Brain pericyte (primary cell): ENCODE measurements at regions not wholly inside any gene's neighbourhood (a gene's known extent, or its start where the extent isn't known, plus 50 kb on each side); places are given as distances from the start of the nearest gene placed in this dataset.

ENCODE experiments used
- DNase-seq: peaks from one replicate; pipeline ENCODE4 v3.0.0-alpha.2; 2012; ENCODE audit warnings: low read depth, low spot score

DNA sequence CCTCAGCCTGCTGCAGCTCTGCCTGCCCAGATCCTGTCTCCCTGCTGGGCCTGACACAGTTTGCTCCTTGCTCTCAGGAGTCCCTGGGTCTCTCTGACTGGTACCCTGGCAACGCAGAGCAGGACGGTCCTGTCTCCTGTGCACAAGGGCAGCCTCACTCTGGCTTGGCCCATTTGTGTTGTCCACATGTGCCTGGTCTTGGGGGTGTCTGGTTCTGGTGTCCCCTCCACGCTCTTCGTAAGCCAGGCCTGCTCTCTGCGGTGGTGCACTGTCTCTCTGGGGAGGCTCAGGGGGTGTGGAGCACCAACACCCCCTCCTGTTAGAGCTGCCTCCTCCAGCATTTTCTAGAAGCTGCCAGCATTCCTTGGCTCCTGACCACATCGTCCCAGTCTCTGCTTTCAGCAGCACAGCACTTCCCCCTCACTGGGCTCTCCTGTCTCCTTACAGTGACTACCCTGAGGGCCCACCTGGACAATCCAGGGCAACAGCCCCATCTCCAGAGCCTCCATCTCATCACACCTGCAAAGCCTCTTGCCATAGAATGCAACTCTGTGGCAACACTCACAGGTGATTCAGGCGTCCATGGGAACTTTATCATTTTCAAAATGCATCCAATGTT is 235.6 kb upstream of the HS6ST1 start:
- no peak for DNase-seq

GRCh38 chr2:128555433-128555832 is 236.8 kb upstream of the HS6ST1 start:
- DNase-seq: no peak

GRCh38 chr2:128556089-128556488 is 237.4 kb upstream of the HS6ST1 start:
- DNase-seq: no peak

GRCh38 chr2:128556633-128557032 is 238.0 kb upstream of the HS6ST1 start:
- no peak for DNase-seq

GRCh38 chr2:128557069-128557468 is 238.4 kb upstream of the HS6ST1 start:
- DNase-seq: no peak

GRCh38 chr2:128557831-128558241 is 239.2 kb upstream of the HS6ST1 start:
- no peak for DNase-seq

DNA sequence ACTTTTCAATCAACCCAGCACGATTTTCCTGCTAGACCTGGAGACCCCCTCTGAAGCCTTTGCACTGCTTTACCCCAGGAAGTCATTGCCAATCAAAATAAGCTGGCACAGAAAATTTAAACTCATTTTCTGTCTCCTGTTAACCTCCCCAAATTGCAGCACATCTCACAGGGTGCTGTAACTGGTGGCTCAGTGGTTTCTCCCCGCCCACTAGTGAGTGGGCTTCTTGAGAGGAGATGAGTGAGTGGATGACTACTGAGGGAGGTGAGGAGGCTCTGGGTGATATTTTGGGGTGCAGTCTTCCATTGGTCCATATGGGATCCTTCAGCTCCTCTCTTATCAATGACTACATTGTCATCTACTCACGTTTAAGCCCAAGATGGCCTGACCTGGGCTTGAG is 239.8 kb upstream of the HS6ST1 start:
- DNase-seq: no peak

DNA sequence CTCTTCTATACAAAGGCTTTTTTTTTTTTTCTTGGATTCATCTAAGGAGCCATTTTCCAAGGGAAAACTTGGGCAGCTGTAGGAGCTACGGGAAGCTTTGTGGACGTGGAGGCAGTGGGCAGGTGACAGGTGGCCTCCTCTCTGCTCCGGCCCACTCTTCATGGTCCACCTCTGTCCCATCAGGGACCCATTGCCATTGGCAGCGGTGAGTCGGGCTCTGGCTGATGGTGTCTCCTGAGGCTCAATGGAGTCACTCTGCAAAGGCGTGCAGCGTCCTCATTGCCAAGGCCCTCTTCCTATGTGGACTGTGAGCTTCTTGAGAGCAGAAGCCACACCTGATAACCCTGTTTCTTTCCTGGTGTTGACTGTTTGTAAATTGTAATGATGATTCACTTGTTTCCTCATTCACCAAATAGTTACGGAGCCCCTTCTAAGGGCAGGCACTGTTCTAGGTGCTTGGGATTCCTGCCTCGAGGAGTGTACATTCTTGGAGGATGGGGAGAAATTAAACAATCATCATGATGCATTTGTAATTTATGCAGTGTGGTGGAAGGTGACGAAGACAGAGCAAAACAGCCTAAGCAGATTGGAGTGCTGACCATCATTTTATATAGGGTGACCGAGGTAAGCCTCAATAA is 240.3 kb upstream of the HS6ST1 start:
- no peak for DNase-seq

DNA sequence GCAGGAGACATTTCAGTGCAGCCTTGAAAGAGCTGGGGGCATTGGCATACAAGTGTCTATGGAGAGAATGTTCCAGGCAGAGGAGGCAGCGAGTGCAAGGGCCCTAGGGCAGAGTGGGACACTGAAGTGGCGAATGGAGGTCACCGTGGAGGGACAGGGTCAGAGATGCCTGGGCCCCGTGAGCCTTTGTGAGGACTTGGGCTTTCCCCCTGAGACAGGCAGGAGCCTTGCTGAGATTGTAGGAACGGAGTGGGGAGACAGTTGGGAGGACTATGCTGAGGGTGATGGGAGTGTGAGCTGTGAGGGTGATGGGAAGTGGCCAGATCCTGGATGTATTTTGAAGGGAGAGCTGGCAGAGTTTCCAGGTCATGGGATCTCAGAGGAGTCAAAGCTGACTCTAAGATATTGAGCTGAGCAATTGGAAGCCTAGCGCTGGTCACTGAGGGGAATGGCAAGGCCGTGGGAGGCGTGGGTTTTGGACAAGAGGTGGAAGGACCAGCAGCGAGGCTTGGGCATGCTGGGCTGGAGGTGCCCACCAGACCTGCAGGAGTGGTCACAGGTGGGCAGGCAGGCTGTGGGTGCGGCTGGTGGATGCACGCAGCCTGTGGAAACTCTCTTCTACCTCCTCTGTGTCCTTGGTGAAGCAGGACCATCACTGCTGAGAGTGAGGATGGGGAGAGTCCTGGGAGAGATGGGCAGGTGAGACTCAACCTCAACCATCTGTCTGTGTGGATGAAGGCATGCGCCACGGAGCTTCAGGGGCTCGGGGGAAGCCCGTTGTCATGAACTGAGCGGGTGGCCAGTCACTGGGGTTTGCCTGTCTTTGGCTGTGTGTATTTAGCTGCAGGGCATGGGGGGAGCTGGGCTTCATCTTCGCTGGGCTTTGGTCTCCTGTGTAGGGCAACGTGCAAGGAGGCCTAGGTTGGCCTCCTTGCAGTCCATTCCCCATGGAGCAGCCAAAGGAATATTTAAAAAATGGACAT is 241.2 kb upstream of the HS6ST1 start:
- DNase-seq: no peak

GRCh38 chr2:128560718-128561117 is 242.1 kb upstream of the HS6ST1 start:
- no peak for DNase-seq

- no peak for DNase-seq
Observed at GRCh38 chr2:128562471-128563347, 244.0 kb upstream of the HS6ST1 start.

GRCh38 chr2:128563348-128563687 is 244.7 kb upstream of the HS6ST1 start:
- DNase-seq: no peak

GRCh38 chr2:128564131-128564530 is 245.5 kb upstream of the HS6ST1 start:
- DNase-seq: no peak

- DNase-seq: no peak
Observed at GRCh38 chr2:128564551-128564950, 245.9 kb upstream of the HS6ST1 start.

DNA sequence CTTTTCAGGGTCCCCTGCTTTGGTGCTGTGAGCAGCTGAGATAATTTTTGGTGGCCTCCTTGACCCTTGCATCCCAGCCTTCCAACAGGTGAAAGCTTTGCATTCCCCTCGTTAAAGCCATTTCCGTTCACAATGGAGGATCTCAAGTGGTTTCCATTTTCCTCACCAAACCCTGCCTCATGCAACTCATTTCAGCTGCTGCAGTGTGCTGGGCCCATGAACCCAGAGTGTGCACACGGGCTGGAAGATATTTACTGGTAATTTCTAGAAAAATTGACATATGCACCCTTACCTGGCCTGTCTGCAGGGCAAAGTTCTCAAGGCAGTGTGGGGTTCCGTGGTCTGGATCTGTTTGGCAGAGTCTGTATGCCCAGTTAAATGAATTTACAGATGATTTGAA is 246.8 kb upstream of the HS6ST1 start:
- no peak for DNase-seq

DNA sequence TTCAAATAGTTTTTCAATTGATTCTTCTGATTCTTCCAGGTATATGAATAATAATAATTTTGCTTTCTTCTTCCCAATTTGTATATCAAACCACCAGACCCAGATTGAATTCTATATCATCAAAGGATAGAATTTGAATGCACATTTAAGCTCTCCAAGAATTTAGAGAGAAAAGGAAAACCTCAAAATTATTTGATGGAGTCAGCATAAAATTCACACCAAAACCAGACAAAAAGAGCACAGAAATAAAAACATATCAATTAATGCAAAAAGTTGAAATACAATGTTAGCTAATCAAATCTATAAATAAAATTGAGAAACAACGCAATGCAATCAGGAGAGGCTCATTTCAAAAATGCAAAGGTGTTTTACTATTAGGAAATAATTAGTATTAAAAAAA is 248.0 kb upstream of the HS6ST1 start:
- no peak for DNase-seq

DNA sequence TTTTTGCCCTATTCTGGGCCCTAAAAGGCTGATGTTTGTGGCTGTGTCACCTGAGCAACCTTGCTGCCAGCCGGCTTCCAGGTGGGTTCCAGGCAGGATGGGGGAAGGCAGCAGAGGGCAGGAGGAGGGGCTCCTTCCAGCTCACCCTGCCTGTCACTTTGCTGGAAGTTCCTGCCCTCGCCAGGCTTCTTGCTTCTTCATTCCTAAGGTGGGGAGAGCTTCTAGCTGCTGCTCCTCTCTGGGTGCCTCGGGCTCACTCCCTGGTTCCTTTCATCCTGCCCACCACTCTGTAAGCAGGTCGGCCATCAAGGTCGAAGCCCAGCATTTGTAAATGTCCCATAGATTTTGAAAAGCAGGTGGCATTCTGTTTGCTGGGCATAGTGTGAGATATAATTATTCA is 249.4 kb upstream of the HS6ST1 start:
- no peak for DNase-seq

- DNase-seq: no peak
Observed at GRCh38 chr2:128573116-128573515, 254.4 kb upstream of the HS6ST1 start.

DNA sequence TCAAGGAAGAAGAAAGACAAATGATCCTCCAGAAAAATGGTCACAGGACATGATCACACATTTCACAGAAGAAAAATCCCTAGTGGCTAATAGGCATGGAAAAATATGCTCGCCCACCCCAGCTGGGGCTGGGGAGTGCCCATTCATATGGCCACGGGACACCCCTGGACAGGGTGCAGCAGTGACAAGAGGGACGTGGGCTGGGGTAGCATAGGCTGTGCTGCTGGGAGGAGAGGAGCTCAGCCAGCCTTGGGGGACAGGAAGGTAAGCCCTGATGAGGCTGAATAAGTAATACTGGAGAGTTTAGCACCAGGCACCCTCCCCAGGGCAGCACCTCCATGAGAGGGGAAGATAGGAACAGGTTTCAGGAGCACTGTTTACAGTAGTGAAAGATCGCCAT is 254.9 kb upstream of the HS6ST1 start:
- DNase-seq: no peak

DNA sequence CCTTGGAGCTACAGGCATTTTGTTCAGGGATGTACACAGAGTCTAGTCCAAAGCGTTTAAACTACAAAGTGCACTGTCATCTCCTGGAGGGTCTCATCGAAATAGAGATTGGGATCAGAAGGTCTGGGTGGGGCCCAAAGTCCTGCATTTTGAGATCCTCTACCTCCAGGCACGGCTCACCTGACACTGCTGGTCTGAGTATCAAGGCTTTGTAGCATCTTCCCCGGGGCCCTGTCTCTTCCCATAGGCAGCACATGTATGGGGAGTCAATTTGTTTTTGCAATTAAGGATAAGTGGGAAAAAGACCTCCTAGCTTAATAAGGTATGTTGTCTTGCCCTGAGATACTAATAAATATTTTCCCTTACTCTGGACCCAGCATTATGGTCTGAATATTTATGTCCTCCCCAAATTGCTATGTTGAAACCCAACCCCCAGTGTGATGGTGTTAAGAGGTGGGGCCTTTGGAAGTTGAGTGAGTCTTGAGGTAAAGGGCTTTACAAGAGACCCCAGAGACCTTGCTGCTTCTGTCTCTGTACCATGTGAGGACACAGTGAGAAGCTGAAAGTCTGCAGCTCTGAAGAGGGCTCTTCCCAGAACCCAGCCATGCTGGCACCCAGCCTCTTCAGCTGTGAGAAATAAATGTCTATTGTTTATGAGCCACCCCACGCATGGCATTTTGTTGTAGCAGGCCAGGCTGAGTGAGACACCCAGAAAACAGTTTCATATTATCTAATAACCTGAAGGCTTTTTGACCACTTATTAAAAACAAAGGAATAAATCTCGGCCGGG is 258.7 kb upstream of the HS6ST1 start:
- DNase-seq: no peak
